OCI-LY3 (cell line): ENCODE measurements at regions not wholly inside any gene's neighbourhood (a gene's known extent, or its start where the extent isn't known, plus 50 kb on each side); places are given as distances from the start of the nearest gene placed in this dataset.

ENCODE experiments used
- H2AFZ ChIP-seq: fragments of 200-600, 300-600 bp; shearing (Covaris generic); 2 replicates; pipeline ENCODE4 v1.6.0; 2014; ENCODE audit warnings: antibody characterized with exemption, low read depth, low read length
- H3K27ac ChIP-seq: fragments of 200-600, 300-600 bp; sonication (generic); 2 replicates; pipeline ENCODE4 v1.5.1; 2014; ENCODE audit warnings: mild to moderate bottlenecking, low read length, moderate library complexity, mixed read lengths
- H3K27me3 ChIP-seq: fragments of 200-600, 300-600 bp; sonication (generic); 2 replicates; pipeline ENCODE4 v1.6.1; 2014; ENCODE audit warnings: low read depth, low read length, mixed read lengths
- H3K36me3 ChIP-seq: fragments of 200-600, 300-600 bp; sonication (generic); replicated peaks from 2 replicates; pipeline ENCODE3; 2014; ENCODE audit warnings: low read depth, low read length, mixed read lengths
- H3K4me1 ChIP-seq: fragments of 300-600, 200-600 bp; sonication (generic); 2 replicates; pipeline ENCODE4 v1.6.1; 2014; ENCODE audit warnings: low read length, mixed read lengths
- H3K4me2 ChIP-seq: fragments of 200-600, 300-600 bp; sonication (generic); 2 replicates; pipeline ENCODE4 v1.6.1; 2014; ENCODE audit warnings: low read length, mixed read lengths
- H3K4me3 ChIP-seq: fragments of 300-600, 200-600 bp; sonication (generic); 2 replicates; pipeline ENCODE4 v1.5.1; 2014; ENCODE audit warnings: antibody characterized with exemption, mild to moderate bottlenecking, low read length, moderate library complexity
- H3K79me2 ChIP-seq: fragments of 300-600, 200-600 bp; shearing (Covaris generic); 2 replicates; pipeline ENCODE4 v1.6.1; 2014; ENCODE audit warnings: mild to moderate bottlenecking, low read length, mixed read lengths
- H3K9ac ChIP-seq: fragments of 300-600, 200-600 bp; shearing (Covaris generic); 2 replicates; pipeline ENCODE4 v1.6.0; 2014; ENCODE audit warnings: mild to moderate bottlenecking, low read length, moderate library complexity
- H3K9me3 ChIP-seq: fragments of 200-600, 300-600 bp; shearing (Covaris generic); 2 replicates; pipeline ENCODE4 v1.6.1; 2014; ENCODE audit warnings: low read length, mixed read lengths; ENCODE audit not compliant: insufficient read depth
- H4K20me1 ChIP-seq: fragments of 200-600, 300-600 bp; sonication (generic); 2 replicates; pipeline ENCODE4 v1.6.1; 2016; ENCODE audit warnings: low read length, mixed read lengths; ENCODE audit not compliant: insufficient read depth
- EZH2phosphoT487 ChIP-seq: fragments of 200-600 bp; shearing (Covaris generic); IDR thresholded peaks from 2 replicates; pipeline ENCODE4 v1.6.1; 2018; ENCODE audit warnings: antibody characterized with exemption, mixed run types, low read depth
- TF ChIP-seq, protein P1 (sequence below): fragments of 200-600, 300-600 bp; sonication (generic); IDR thresholded peaks from 2 replicates; pipeline ENCODE4 v1.5.1; 2014; ENCODE audit warnings: antibody characterized with exemption, low read length, low read depth

DNA sequence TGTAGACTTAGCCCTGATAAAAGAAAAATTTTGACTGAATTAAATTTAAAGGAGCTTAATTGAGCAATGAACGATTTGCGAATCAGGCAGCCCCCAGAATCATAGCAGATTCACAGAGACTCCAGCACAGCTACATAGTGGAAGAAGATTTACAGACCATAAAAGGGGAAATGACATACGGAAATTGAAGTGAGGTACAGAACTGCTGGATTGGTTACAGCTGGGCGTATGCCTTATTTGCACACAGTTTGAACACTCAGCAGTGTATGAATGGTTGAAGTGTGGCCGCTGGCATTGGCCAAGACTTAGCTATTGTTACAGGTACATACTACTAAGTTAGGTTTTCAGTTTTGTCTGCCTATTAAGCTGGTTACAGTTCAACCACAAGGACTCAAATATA lies 433.5 kb upstream of the CELF2 start:
- Histone ChIP-seq H3K9me3 (no peaks in the 10 kb centered on the region), H3K4me1 (no peaks in the 10 kb centered on the region)
- no peak for TF ChIP-seq EZH2phosphoT487
- TF ChIP-seq, protein P1, sequence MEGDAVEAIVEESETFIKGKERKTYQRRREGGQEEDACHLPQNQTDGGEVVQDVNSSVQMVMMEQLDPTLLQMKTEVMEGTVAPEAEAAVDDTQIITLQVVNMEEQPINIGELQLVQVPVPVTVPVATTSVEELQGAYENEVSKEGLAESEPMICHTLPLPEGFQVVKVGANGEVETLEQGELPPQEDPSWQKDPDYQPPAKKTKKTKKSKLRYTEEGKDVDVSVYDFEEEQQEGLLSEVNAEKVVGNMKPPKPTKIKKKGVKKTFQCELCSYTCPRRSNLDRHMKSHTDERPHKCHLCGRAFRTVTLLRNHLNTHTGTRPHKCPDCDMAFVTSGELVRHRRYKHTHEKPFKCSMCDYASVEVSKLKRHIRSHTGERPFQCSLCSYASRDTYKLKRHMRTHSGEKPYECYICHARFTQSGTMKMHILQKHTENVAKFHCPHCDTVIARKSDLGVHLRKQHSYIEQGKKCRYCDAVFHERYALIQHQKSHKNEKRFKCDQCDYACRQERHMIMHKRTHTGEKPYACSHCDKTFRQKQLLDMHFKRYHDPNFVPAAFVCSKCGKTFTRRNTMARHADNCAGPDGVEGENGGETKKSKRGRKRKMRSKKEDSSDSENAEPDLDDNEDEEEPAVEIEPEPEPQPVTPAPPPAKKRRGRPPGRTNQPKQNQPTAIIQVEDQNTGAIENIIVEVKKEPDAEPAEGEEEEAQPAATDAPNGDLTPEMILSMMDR, result no peak

DNA sequence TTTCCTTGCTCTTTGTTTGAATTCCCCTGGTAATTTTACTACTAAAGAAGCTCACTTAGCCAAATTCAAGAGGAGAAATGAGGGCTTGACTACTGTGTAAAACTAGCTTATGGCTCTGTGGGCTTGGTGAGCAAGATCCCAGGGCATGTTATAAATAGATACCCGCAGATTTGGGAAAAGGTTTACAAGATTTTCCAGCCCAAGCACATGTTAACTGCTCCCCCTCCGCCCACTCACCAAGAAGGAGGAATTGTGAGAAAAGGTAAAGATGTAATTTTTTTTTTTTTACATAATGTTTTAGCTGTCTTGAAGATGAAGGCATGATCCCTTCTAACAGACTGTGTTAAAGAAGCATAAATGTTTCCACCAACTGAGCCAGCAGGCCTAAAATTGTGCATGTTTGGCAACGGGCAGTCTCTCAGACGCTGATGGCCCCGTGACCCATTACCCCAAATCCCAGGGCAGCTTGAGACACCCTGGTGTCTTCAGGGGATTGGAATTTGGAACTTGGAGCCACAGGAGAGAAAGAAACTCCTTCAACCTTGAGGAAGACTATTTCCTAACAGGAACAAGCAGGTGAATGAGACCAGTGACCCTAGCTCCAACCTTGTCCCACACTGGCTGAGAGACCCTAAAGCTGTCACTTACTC lies 429.8 kb upstream of the CELF2 start:
- Histone ChIP-seq H3K4me2 (no peak overlapping the region), H3K27ac (no peak overlapping the region), H3K4me1 (no peaks in the 10 kb centered on the region), H2AFZ (no peak overlapping the region), H3K79me2 (no peaks in the 10 kb centered on the region), H3K9ac (no peak overlapping the region), H4K20me1 (no peaks in the 10 kb centered on the region), H3K27me3 (no peaks in the 10 kb centered on the region), H3K9me3 (no peaks in the 10 kb centered on the region), H3K4me3 (no peak overlapping the region), H3K36me3 (no peaks in the 10 kb centered on the region)
- TF ChIP-seq, protein P1, result no peak
- TF ChIP-seq EZH2phosphoT487, result no peak

More for the DNA sequence above, 433.5 kb upstream of the CELF2 start:
- no peak overlapping the region for H2AFZ ChIP-seq
- H4K20me1 ChIP-seq, result no peaks in the 10 kb centered on the region
- no peaks in the 10 kb centered on the region for H3K27me3 ChIP-seq
- no peaks in the 10 kb centered on the region for H3K79me2 ChIP-seq
- no peak overlapping the region for H3K4me2 ChIP-seq
- no peaks in the 10 kb centered on the region for H3K36me3 ChIP-seq
- no peak overlapping the region for H3K4me3 ChIP-seq
- no peak overlapping the region for H3K27ac ChIP-seq
- H3K9ac ChIP-seq, result no peak overlapping the region

DNA sequence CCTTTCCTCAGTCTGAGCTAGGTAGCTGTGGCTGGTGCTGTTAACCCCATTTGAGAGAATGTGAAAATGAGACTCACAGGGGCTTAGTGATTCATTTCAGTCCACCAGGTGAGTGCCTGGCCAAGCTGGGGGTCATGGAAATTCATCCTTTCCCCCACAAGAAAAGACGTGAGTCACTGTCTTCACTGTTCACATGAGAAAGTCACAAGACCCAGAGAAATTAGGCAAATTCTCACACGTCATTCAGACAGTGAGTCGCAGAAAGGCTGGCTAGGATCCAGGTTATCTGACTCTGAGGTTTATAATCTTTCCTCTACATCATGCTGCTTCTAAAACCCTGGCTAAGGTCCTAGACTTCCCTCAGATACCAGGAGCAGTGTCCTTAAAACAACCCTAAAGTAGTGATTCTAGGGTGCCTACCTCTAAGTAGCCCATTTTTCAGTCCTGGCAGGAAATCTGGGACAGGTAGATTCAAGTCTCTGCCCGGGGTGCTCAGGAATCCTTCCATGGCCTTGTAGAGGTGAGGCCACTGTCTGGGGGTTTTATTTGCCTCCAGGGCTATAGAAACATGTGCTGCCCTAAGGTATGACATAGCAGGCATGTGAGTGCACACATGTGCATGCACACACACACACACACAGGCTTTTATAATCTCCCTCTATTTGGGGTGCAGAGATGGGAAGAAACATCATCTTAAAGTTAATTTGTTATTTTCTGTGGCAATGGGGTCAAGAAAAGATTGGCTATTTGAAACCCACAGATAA lies 427.9 kb upstream of the CELF2 start:
- Histone ChIP-seq H3K9ac (no peak overlapping the region), H3K4me2 (no peak overlapping the region), H4K20me1 (no peaks in the 10 kb centered on the region), H3K79me2 (no peaks in the 10 kb centered on the region), H3K4me3 (no peak overlapping the region), H3K36me3 (no peaks in the 10 kb centered on the region), H3K9me3 (no peaks in the 10 kb centered on the region), H3K27ac (no peak overlapping the region), H3K27me3 (no peaks in the 10 kb centered on the region), H2AFZ (no peak overlapping the region), H3K4me1 (no peaks in the 10 kb centered on the region)
- no peak for TF ChIP-seq EZH2phosphoT487
- TF ChIP-seq, protein P1, result no peak

GRCh38 chr10:10591715-10592341 lies 425.8 kb upstream of the CELF2 start:
- no peaks in the 10 kb centered on the region for H3K4me1 ChIP-seq
- H3K36me3 ChIP-seq, result no peaks in the 10 kb centered on the region
- H3K4me3 ChIP-seq, result no peak overlapping the region
- no peaks in the 10 kb centered on the region for H3K9me3 ChIP-seq
- no peak for TF ChIP-seq EZH2phosphoT487
- TF ChIP-seq, protein P1, result no peak
- H3K79me2 ChIP-seq, result no peaks in the 10 kb centered on the region
- H3K9ac ChIP-seq, result no peak overlapping the region
- no peak overlapping the region for H3K4me2 ChIP-seq
- no peaks in the 10 kb centered on the region for H4K20me1 ChIP-seq
- H2AFZ ChIP-seq, result no peak overlapping the region
- H3K27ac ChIP-seq, result no peak overlapping the region
- no peaks in the 10 kb centered on the region for H3K27me3 ChIP-seq
